ENCODE measurements at regions not wholly inside any gene's neighbourhood (a gene's known extent, or its start where the extent isn't known, plus 50 kb on each side); places are given as distances from the start of the nearest gene placed in this dataset.

DNA sequence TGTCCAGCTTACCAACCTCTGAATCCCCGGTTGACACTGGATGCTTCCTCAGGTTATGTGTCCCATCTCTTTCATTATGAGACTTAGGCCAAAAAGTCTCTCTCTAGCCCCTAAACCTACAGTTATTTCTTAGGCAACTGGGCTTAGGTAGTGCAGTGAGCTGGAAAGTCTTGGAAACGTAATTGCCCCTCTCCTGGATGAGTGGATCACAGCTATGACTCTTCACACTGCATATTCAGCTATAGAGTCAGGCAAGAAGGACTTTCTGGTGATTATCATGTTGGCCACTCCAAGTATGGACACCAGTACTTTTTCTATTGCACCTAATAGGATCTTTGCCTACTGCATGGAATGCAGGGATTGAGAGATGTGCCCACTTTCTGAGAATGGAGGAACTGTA, 458.3 kb upstream of the CELF4 start:
- TF ChIP-seq, protein P1, sequence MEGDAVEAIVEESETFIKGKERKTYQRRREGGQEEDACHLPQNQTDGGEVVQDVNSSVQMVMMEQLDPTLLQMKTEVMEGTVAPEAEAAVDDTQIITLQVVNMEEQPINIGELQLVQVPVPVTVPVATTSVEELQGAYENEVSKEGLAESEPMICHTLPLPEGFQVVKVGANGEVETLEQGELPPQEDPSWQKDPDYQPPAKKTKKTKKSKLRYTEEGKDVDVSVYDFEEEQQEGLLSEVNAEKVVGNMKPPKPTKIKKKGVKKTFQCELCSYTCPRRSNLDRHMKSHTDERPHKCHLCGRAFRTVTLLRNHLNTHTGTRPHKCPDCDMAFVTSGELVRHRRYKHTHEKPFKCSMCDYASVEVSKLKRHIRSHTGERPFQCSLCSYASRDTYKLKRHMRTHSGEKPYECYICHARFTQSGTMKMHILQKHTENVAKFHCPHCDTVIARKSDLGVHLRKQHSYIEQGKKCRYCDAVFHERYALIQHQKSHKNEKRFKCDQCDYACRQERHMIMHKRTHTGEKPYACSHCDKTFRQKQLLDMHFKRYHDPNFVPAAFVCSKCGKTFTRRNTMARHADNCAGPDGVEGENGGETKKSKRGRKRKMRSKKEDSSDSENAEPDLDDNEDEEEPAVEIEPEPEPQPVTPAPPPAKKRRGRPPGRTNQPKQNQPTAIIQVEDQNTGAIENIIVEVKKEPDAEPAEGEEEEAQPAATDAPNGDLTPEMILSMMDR (IDR thresholded peaks at IDR 0.05; ENCODE audit: low read length) = no peak
- TF ChIP-seq EZH2 (IDR thresholded peaks at IDR 0.05; ENCODE audit: borderline replicate concordance, low read length) = no peak
